K562 (cell line): ENCODE measurements at regions not wholly inside any gene's neighbourhood (a gene's known extent, or its start where the extent isn't known, plus 50 kb on each side); places are given as distances from the start of the nearest gene placed in this dataset.

ENCODE experiments used
- ATAC-seq: fragments of 200-7000 bp; cut with Tn5 transposase; 3 replicates; pipeline ENCODE4 v1.9.1; 2020; ENCODE audit warnings: moderate library complexity
- BruUV-seq: library from RNA; stranded (reverse); fragments of 400-500 nt; replicated peaks from 2 replicates; lab custom pipeline; 2021; lab: Mats Ljungman, UMichigan
- CTCF ChIA-PET: fragments of 300-600 bp; formaldehyde crosslinking; extraction: SDS; loops from one replicate; lab custom pipeline; 2021; ENCODE audit warnings: low intra/inter-chr PET ratio; lab: Yijun Ruan, JAX
- POLR2A ChIA-PET: fragments of 300-600, 350-650 bp; sonication (Branson Sonifier 250); formaldehyde crosslinking; extraction: SDS; loops from one replicate; lab custom pipeline; 2021; ENCODE audit warnings: antibody characterized with exemption, inconsistent platforms; lab: Yijun Ruan, JAX
- DNase-seq, 4 experiments: peaks; one replicate each; pipeline versions ENCODE4 v3.0.0 to v3.0.0-alpha.2; 2011 to 2018; ENCODE audit warnings: low spot score in 3 of 4, mixed read lengths in 3 of 4; ENCODE audit errors: extremely low read depth in 1 of 4
- FAIRE-seq: peaks from 2 replicates; lab custom pipeline; 2011; peaks lifted over from hg19 to GRCh38; lab: Jason Lieb, UNC
- H2AFZ ChIP-seq: 2 replicates; pipeline ENCODE4 v1.6.0; 2011; ENCODE audit warnings: low read depth, low read length, control low read depth, inconsistent platforms
- H3K27ac ChIP-seq: fragments of 200-600 bp; 3 replicates; pipeline ENCODE4 v1.8.0; 2011; ENCODE audit warnings: low read depth, mild to moderate bottlenecking, control low read depth, inconsistent platforms, low read length, moderate library complexity, mixed read lengths; ENCODE audit errors: extremely low read depth
- H3K27me3 ChIP-seq, 2 experiments: fragments of 300-600 bp in 1 of 2; 2 replicates in 1 of 2; 3 replicates in 1 of 2; pipeline versions ENCODE4 v1.6.0 to v1.8.0; 2011; ENCODE audit warnings: inconsistent platforms in 2 of 2, low read length in 2 of 2, mild to moderate bottlenecking in 1 of 2, mixed read lengths in 1 of 2, moderate library complexity in 1 of 2; ENCODE audit not compliant: control insufficient read depth in 2 of 2, insufficient read depth in 2 of 2
- H3K36me3 ChIP-seq: fragments of 300-600 bp; 3 replicates; pipeline ENCODE4 v1.8.0; 2011; ENCODE audit warnings: mild to moderate bottlenecking, low read length, inconsistent platforms; ENCODE audit not compliant: control insufficient read depth, insufficient read depth
- H3K4me1 ChIP-seq, 2 experiments: fragments of 200-600 bp in 1 of 2; replicated peaks in 1 of 2; 2 replicates in 1 of 2; 3 replicates in 1 of 2; pipeline versions ENCODE4 v1.5.1 to v1.8.0; 2011; ENCODE audit warnings: inconsistent platforms in 2 of 2, low read length in 2 of 2, mild to moderate bottlenecking in 1 of 2, mixed read lengths in 1 of 2, moderate library complexity in 1 of 2; ENCODE audit not compliant: control insufficient read depth in 2 of 2, insufficient read depth in 2 of 2
- H3K4me2 ChIP-seq: 2 replicates; pipeline ENCODE4 v1.6.1; 2011; ENCODE audit warnings: low read length, control low read depth, inconsistent platforms, mixed read lengths; ENCODE audit not compliant: insufficient read depth
- H3K4me3 ChIP-seq: fragments of 200-600 bp; sonication (generic), shearing (Covaris generic); 2 replicates; pipeline ENCODE4 v1.5.1; 2016; ENCODE audit warnings: control low read depth, inconsistent platforms
- H3K79me2 ChIP-seq: fragments of 200-600 bp; 3 replicates; pipeline ENCODE4 v1.8.0; 2011; ENCODE audit warnings: low read length, inconsistent platforms; ENCODE audit not compliant: control insufficient read depth, insufficient read depth
- H3K9ac ChIP-seq, 2 experiments: 2 replicates each; pipeline versions ENCODE4 v1.6.0 to v1.6.1; 2011; ENCODE audit warnings: low read depth in 2 of 2, low read length in 2 of 2, control low read depth in 1 of 2, inconsistent platforms in 1 of 2, mild to moderate bottlenecking in 1 of 2, mixed read lengths in 1 of 2; ENCODE audit not compliant: insufficient read depth in 1 of 2
- H3K9me1 ChIP-seq: one replicate; pipeline ENCODE4 v1.6.0; 2011; ENCODE audit warnings: inconsistent platforms, mild to moderate bottlenecking, low read length, moderate library complexity; ENCODE audit not compliant: control insufficient read depth, insufficient read depth
- H3K9me3 ChIP-seq: replicated peaks from 2 replicates; pipeline ENCODE4 v1.5.1; 2011; ENCODE audit warnings: low read depth, low read length, inconsistent platforms; ENCODE audit not compliant: control insufficient read depth, insufficient read depth
- H4K20me1 ChIP-seq: replicated peaks from 2 replicates; pipeline ENCODE4 v1.6.1; 2011; ENCODE audit warnings: low read length, inconsistent platforms, mixed read lengths; ENCODE audit not compliant: control insufficient read depth, insufficient read depth
- CHD7 ChIP-seq: fragments of 200-600 bp; sonication (generic); IDR thresholded peaks from one replicate; pipeline ENCODE4 v1.6.1; 2012; ENCODE audit warnings: mild to moderate bottlenecking, low read depth, low read length, inconsistent platforms
- ELK3 ChIP-seq: fragments of 450-650 bp; formaldehyde crosslinking; IDR thresholded peaks from 2 replicates; pipeline ENCODE4 v1.4.0; 2020; ENCODE audit warnings: mild to moderate bottlenecking
- NR0B1 ChIP-seq: fragments of 450-650 bp; IDR thresholded peaks from one replicate; pipeline ENCODE4 v1.6.1; 2018; ENCODE audit warnings: mild to moderate bottlenecking, moderate library complexity; ENCODE audit not compliant: partially characterized antibody
- XRCC3 ChIP-seq: fragments of 450-650 bp; IDR thresholded peaks from 2 replicates; pipeline ENCODE4 v1.6.1; 2017; ENCODE audit warnings: mild to moderate bottlenecking, moderate library complexity
- ZEB2 ChIP-seq: fragments of 450-650 bp; IDR thresholded peaks from 2 replicates; pipeline ENCODE4 v1.6.1; 2016
- ZNF239 ChIP-seq: fragments of 250-450 bp; sonication (Bioruptor Pico); IDR thresholded peaks from 2 replicates; pipeline ENCODE4 v1.4.0; 2020; ENCODE audit warnings: mild to moderate bottlenecking
- WGBS: fragments of 100-300 bp; shearing (Covaris generic); methylation state at CpG from one replicate; pipeline ENCODE4 v1.1.6; 2016; ENCODE audit warnings: low coverage, mixed read lengths; ENCODE audit not compliant: insufficient coverage; ENCODE audit errors: missing lambda C conversion rate; 5-methylcytosine and 5-hydroxymethylcytosine counted together
- in situ Hi-C: fragments of 300-500 bp; cut with MboI; formaldehyde crosslinking; loops from 4 replicates; pipeline ENCODE4 v1.15.0; 2018; ENCODE audit warnings: inconsistent platforms, mixed read lengths
- intact Hi-C: fragments of 100-400 bp; cut with micrococcal nuclease; formaldehyde crosslinking; loops from 2 replicates; pipeline ENCODE4 v1.14.2; 2022

- H3K4me2 ChIP-seq: no peak overlapping the region
- no peaks in the 10 kb centered on the region; the same call in 1 of the 2 replicates for H4K20me1 ChIP-seq
- ATAC-seq (no peak), DNase-seq (no peak), FAIRE-seq (no peak)
- H3K9ac ChIP-seq: no peak overlapping the region
- H3K4me1 ChIP-seq: no peaks in the 10 kb centered on the region
- H3K27me3 ChIP-seq: peaks cover 28 to 68% of the 10 kb centered on the region in 2 experiments
- no peaks in the 10 kb centered on the region for H3K9me1 ChIP-seq
- no peak overlapping the region for H2AFZ ChIP-seq
- H3K27ac ChIP-seq: no peak overlapping the region
- BruUV-seq: no TSS peak
- no peak for TF ChIP-seq CHD7
- no peak for TF ChIP-seq XRCC3
- no peak for TF ChIP-seq ZEB2
- TF ChIP-seq NR0B1: no peak
- TF ChIP-seq ZNF239 (CRISPR knock-in tag): no peak
- TF ChIP-seq ELK3 (CRISPR knock-in tag): no peak
- CTCF ChIA-PET: no interaction called here
- H3K4me3 ChIP-seq: no peak overlapping the region
- no peaks in the 10 kb centered on the region for H3K9me3 ChIP-seq
- intact Hi-C loops: no loop called here
- in situ Hi-C loops: no loop called here
- H3K79me2 ChIP-seq: no peaks in the 10 kb centered on the region
- 0% methylated on average over 4 of the region's 4 CpGs for WGBS
- POLR2A ChIA-PET: interaction anchor here (1.0 kb wide), 1 partner anchor 8 kb away, joined by 3 read pairs; no protein-coding TSS in a partner anchor
- H3K36me3 ChIP-seq: no peaks in the 10 kb centered on the region
Measured at GRCh38 chr1:47551971-47552528, 114.2 kb downstream of the FOXD2 start.
